B cell (primary cell): ENCODE measurements at regions not wholly inside any gene's neighbourhood (a gene's known extent, or its start where the extent isn't known, plus 50 kb on each side); places are given as distances from the start of the nearest gene placed in this dataset.

Experiments used
- ATAC-seq: fragments of 200-7000 bp; cut with Tn5 transposase; one replicate; pipeline ENCODE4 v1.10.0; 2021; ENCODE audit warnings: low read depth, mild to moderate bottlenecking, moderate number of reproducible peaks, moderate library complexity
- CTCF ChIA-PET: fragments of 350-600 bp; sonication (Branson Sonifier 250); formaldehyde crosslinking; loops from one replicate; lab custom pipeline; 2021; ENCODE audit warnings: antibody characterized with exemption, inconsistent platforms; lab: Charles Lee
- POLR2A ChIA-PET: fragments of 350-600 bp; sonication (Branson Sonifier 250); formaldehyde crosslinking; loops from one replicate; lab custom pipeline; 2021; ENCODE audit warnings: antibody characterized with exemption; lab: Charles Lee
- DNase-seq: peaks from one replicate; pipeline ENCODE4 v3.0.0; 2013
- H2AFZ ChIP-seq: 2 replicates; pipeline ENCODE4 v1.6.1; 2012; ENCODE audit warnings: mild to moderate bottlenecking, low read depth, low read length; ENCODE audit not compliant: insufficient read depth, poor library complexity, severe bottlenecking
- H3K27ac ChIP-seq, 2 donors: 1 replicate in 1 of 2; 2 replicates in 1 of 2; pipeline ENCODE4 v1.5.1; 2012 to 2013; ENCODE audit warnings: low read length in 2 of 2, mild to moderate bottlenecking in 2 of 2, moderate library complexity in 1 of 2
- H3K27me3 ChIP-seq, 4 experiments: fragments of 200-600 bp in 1 of 4; sonication (generic) in 1 of 4; replicated peaks in 1 of 4; 1 replicate in 2 of 4; 2 replicates in 2 of 4; pipeline versions ENCODE4 v1.6.1 to v1.7.0; 2013 to 2016; ENCODE audit warnings: low read length in 3 of 4, mild to moderate bottlenecking in 2 of 4, mixed read lengths in 1 of 4, moderate library complexity in 1 of 4; ENCODE audit not compliant: insufficient read depth in 4 of 4, control insufficient read depth in 3 of 4; ENCODE audit errors: control extremely low read depth in 1 of 4
- H3K36me3 ChIP-seq, 2 experiments: replicated peaks in 1 of 2; 1 replicate in 1 of 2; 2 replicates in 1 of 2; pipeline versions ENCODE4 v1.6.1 to v1.7.1; 2013; ENCODE audit warnings: low read length in 1 of 2; ENCODE audit not compliant: insufficient read depth in 2 of 2, control insufficient read depth in 1 of 2; ENCODE audit errors: control extremely low read depth in 1 of 2, extremely low read depth in 1 of 2
- H3K4me1 ChIP-seq, 2 donors: fragments of 200-600 bp in 1 of 2; sonication (generic) in 1 of 2; 1 replicate in 1 of 2; 2 replicates in 1 of 2; pipeline versions ENCODE4 v1.5.1 to v1.6.1; 2013 to 2017; ENCODE audit warnings: low read length in 2 of 2; ENCODE audit not compliant: control insufficient read depth in 2 of 2, insufficient read depth in 2 of 2
- H3K4me2 ChIP-seq: replicated peaks from 2 replicates; pipeline ENCODE3; 2012; ENCODE audit warnings: mild to moderate bottlenecking, low read depth, low read length; ENCODE audit not compliant: poor library complexity, severe bottlenecking
- H3K4me3 ChIP-seq, 5 experiments: fragments of 200-600 bp in 1 of 5; sonication (generic) in 1 of 5; 1 replicate in 3 of 5; 2 replicates in 2 of 5; pipeline versions ENCODE4 v1.5.1 to v1.7.0; 2011 to 2016; ENCODE audit warnings: low read length in 4 of 5, mild to moderate bottlenecking in 4 of 5, low read depth in 2 of 5, control low read depth in 1 of 5, moderate library complexity in 1 of 5; ENCODE audit not compliant: insufficient read depth in 1 of 5; ENCODE audit errors: control extremely low read depth in 1 of 5, extremely low read depth in 1 of 5
- H3K79me2 ChIP-seq: fragments of 200-600 bp; sonication (generic); one replicate; pipeline ENCODE4 v1.6.0; 2016; ENCODE audit warnings: low read length; ENCODE audit not compliant: control insufficient read depth, insufficient read depth
- H3K9ac ChIP-seq: fragments of 200-600 bp; sonication (generic); 2 replicates; pipeline ENCODE4 v1.6.1; 2017; ENCODE audit warnings: mild to moderate bottlenecking, low read length, moderate library complexity
- H3K9me3 ChIP-seq, 3 donors: one replicate each; pipeline versions ENCODE4 v1.6.1 to v1.7.1; 2013; ENCODE audit warnings: low read length in 2 of 3; ENCODE audit not compliant: control insufficient read depth in 2 of 3, insufficient read depth in 1 of 3; ENCODE audit errors: control extremely low read depth in 1 of 3
- H4K20me1 ChIP-seq: 2 replicates; pipeline ENCODE4 v1.6.0; 2012; ENCODE audit warnings: mild to moderate bottlenecking, low read length; ENCODE audit not compliant: insufficient read depth, control insufficient read depth, poor library complexity, severe bottlenecking
- H3K27ac Mint-ChIP-seq: one replicate; pipeline ENCODE4 v1.8.0; 2021; ENCODE audit warnings: mixed read lengths
- H3K27me3 Mint-ChIP-seq: one replicate; pipeline ENCODE4 v1.8.0; 2021; ENCODE audit warnings: mixed read lengths
- H3K4me1 Mint-ChIP-seq: one replicate; pipeline ENCODE4 v1.8.0; 2021; ENCODE audit warnings: mixed read lengths
- H3K4me3 Mint-ChIP-seq: one replicate; pipeline ENCODE4 v1.8.0; 2021; ENCODE audit warnings: mixed read lengths
- H3K9me3 Mint-ChIP-seq: one replicate; pipeline ENCODE4 v1.8.0; 2022; ENCODE audit warnings: mixed read lengths; ENCODE audit not compliant: insufficient read depth
- EZH2 ChIP-seq: IDR thresholded peaks from 2 replicates; pipeline ENCODE4 v1.6.1; 2012; ENCODE audit warnings: borderline replicate concordance, low read depth, mild to moderate bottlenecking, moderate library complexity, low read length; ENCODE audit not compliant: insufficient read depth, poor library complexity, severe bottlenecking
- WGBS: methylation state at CpG from one replicate; pipeline ENCODE4 v1.1.5; 2013; ENCODE audit warnings: missing lambda C conversion rate; ENCODE audit not compliant: insufficient coverage; 5-methylcytosine and 5-hydroxymethylcytosine counted together
- intact Hi-C: fragments of 100-400 bp; cut with micrococcal nuclease; formaldehyde crosslinking; loops from one replicate; pipeline ENCODE4 v1.10.0; 2022
- TF ChIP-seq, protein P1 (sequence below): fragments of 200-600 bp; IDR thresholded peaks from one replicate; pipeline ENCODE4 v1.8.0; 2022; ENCODE audit warnings: antibody characterized with exemption, mild to moderate bottlenecking

DNA sequence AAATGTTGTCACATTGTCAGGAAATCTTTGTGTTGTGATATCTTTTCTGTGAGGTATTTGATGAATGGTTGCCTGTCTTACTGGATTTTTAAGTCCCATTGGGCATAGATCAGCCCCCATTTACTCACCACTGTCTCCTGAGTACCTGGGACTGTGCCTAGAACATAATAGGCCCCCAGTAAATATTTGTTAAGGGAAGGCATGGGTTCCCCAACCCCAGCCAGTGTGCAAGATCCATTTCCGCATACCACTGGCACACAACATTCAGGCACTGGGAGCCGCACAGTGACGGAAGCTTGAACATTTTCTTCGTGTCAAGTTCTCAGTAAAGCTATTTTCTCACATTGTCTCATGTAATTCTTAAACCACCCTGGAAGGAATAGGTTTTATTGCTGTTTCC, 72.2 kb downstream of the UNC5CL start:
- no peak for TF ChIP-seq EZH2
- TF ChIP-seq, protein P1, sequence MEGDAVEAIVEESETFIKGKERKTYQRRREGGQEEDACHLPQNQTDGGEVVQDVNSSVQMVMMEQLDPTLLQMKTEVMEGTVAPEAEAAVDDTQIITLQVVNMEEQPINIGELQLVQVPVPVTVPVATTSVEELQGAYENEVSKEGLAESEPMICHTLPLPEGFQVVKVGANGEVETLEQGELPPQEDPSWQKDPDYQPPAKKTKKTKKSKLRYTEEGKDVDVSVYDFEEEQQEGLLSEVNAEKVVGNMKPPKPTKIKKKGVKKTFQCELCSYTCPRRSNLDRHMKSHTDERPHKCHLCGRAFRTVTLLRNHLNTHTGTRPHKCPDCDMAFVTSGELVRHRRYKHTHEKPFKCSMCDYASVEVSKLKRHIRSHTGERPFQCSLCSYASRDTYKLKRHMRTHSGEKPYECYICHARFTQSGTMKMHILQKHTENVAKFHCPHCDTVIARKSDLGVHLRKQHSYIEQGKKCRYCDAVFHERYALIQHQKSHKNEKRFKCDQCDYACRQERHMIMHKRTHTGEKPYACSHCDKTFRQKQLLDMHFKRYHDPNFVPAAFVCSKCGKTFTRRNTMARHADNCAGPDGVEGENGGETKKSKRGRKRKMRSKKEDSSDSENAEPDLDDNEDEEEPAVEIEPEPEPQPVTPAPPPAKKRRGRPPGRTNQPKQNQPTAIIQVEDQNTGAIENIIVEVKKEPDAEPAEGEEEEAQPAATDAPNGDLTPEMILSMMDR, result no peak
- Mint-ChIP-seq H3K9me3 (no peaks in the 10 kb centered on the region), H3K27me3 (peaks cover 32% of the 10 kb centered on the region), H3K4me1 (no peaks in the 10 kb centered on the region), H3K27ac (no peak overlapping the region), H3K4me3 (no peak overlapping the region)
- Histone ChIP-seq H3K9ac (no peak overlapping the region), H3K4me3 (no peak overlapping the region), H2AFZ (no peak overlapping the region), H3K4me1 (no peaks in the 10 kb centered on the region), H4K20me1 (no peaks in the 10 kb centered on the region), H3K9me3 (no peaks in the 10 kb centered on the region), H3K4me2 (no peak overlapping the region), H3K27me3 (no peaks in the 10 kb centered on the region), H3K79me2 (no peaks in the 10 kb centered on the region), H3K36me3 (no peaks in the 10 kb centered on the region), H3K27ac (no peak overlapping the region)
- no CpG with 5 or more reads among the region's 4 CpGs for WGBS
- CTCF ChIA-PET, result no interaction called here
- intact Hi-C loops, result no loop called here
- ATAC-seq (no peak), DNase-seq (no peak)
- POLR2A ChIA-PET, result no interaction called here

DNA sequence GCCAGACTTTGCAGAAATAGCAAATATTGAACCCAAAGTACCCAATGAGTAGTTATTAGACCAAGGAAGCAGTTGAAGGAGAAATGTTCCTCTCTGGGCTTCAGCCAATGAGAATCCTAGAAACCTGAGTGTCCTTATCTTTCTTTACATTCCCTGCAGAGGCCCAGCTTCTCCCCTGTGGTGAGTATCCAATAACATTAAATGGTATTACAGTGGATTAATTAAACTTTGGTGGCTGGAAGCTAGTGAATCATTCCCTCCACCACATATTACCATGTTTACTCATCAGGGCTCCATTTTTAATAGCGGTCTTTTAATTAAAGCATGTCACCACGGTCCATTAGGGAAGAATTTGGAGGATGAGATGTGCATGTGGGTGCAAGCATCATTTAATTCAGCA, 74.0 kb downstream of the UNC5CL start:
- peaks cover 20% of the 10 kb centered on the region for H3K27me3 Mint-ChIP-seq
- H3K4me1 ChIP-seq, result no peaks in the 10 kb centered on the region
- ChIA-PET CTCF (no interaction called here), POLR2A (no interaction called here)
- TF ChIP-seq, protein P1, result no peak
- no peak for TF ChIP-seq EZH2
- H3K36me3 ChIP-seq, result no peaks in the 10 kb centered on the region
- H3K4me1 Mint-ChIP-seq, result no peaks in the 10 kb centered on the region
- H3K27ac ChIP-seq, result no peak overlapping the region
- no peaks in the 10 kb centered on the region for H3K79me2 ChIP-seq
- no peak overlapping the region for H3K4me3 ChIP-seq
- H4K20me1 ChIP-seq, result no peaks in the 10 kb centered on the region
- no peak overlapping the region for H2AFZ ChIP-seq
- WGBS, result no CpG with 5 or more reads among the region's 2 CpGs
- H3K27me3 ChIP-seq, result no peaks in the 10 kb centered on the region
- no peaks in the 10 kb centered on the region for H3K9me3 ChIP-seq
- no peaks in the 10 kb centered on the region for H3K9me3 Mint-ChIP-seq
- H3K4me3 Mint-ChIP-seq, result no peak overlapping the region
- intact Hi-C loops, result no loop called here
- no peak overlapping the region for H3K27ac Mint-ChIP-seq
- no peak overlapping the region for H3K4me2 ChIP-seq
- H3K9ac ChIP-seq, result no peak overlapping the region
- DNase-seq, result no peak
- ATAC-seq, result no peak
